Stimulated activated CD4-positive, alpha-beta T cell treated with anti-CD3 and anti-CD28 coated beads, Interleukin-4, amount 100 ng/mL, for 4 hours (primary cell): ENCODE measurements at regions not wholly inside any gene's neighbourhood (a gene's known extent, or its start where the extent isn't known, plus 50 kb on each side); places are given as distances from the start of the nearest gene placed in this dataset.

Experiments used
- DNase-seq, 2 experiments: peaks; one replicate each; pipeline ENCODE4 v3.0.0-alpha.2; 2020

- no peak for DNase-seq
Observed at GRCh38 chr11:116527180-116527991, 245.4 kb downstream of the BUD13 start.

- DNase-seq = no peak
Observed at GRCh38 chr11:116525961-116526495, 246.8 kb downstream of the BUD13 start.

GRCh38 chr11:116519499-116519898 is 253.3 kb downstream of the BUD13 start:
- no peak for DNase-seq

- DNase-seq = no peak
Observed at GRCh38 chr11:116518141-116518540, 254.6 kb downstream of the BUD13 start.

- DNase-seq = no peak
Observed at GRCh38 chr11:116517584-116517983, 255.2 kb downstream of the BUD13 start.

- no peak for DNase-seq
Observed at GRCh38 chr11:116517077-116517476, 255.7 kb downstream of the BUD13 start.

- DNase-seq = no peak
Observed at GRCh38 chr11:116515664-116516184, 257.1 kb downstream of the BUD13 start.

- DNase-seq = no peak
Observed at GRCh38 chr11:116513894-116514293, 258.9 kb downstream of the BUD13 start.

- DNase-seq = no peak
Observed at GRCh38 chr11:116513278-116513823, 259.4 kb downstream of the BUD13 start.

- DNase-seq = no peak
Observed at GRCh38 chr11:116512841-116513240, 259.9 kb downstream of the BUD13 start.

- no peak for DNase-seq
Observed at GRCh38 chr11:116511684-116512083, 261.1 kb downstream of the BUD13 start.

GRCh38 chr11:116510886-116511650 is 261.7 kb downstream of the BUD13 start:
- DNase-seq = no peak

GRCh38 chr11:116510166-116510565 is 262.6 kb downstream of the BUD13 start:
- DNase-seq = no peak

GRCh38 chr11:116509551-116509950 is 263.2 kb downstream of the BUD13 start:
- DNase-seq = no peak

- DNase-seq = no peak
Observed at GRCh38 chr11:116507849-116508695, 264.7 kb downstream of the BUD13 start.

- no peak for DNase-seq
Observed at GRCh38 chr11:116507016-116507415, 265.8 kb downstream of the BUD13 start.

GRCh38 chr11:116506263-116506825 is 266.4 kb downstream of the BUD13 start:
- no peak for DNase-seq

GRCh38 chr11:116505298-116506262 is 267.2 kb downstream of the BUD13 start:
- DNase-seq = no peak

GRCh38 chr11:116504541-116505297 is 268.1 kb downstream of the BUD13 start:
- no peak for DNase-seq
